Progenitor cell of endocrine pancreas (in vitro differentiated cells): ENCODE measurements at regions not wholly inside any gene's neighbourhood (a gene's known extent, or its start where the extent isn't known, plus 50 kb on each side); places are given as distances from the start of the nearest gene placed in this dataset.
"Not testable (repeated sequence)": the region's sequence is repeated elsewhere in the genome, so short reads cannot be mapped to it uniquely, and the experiment has no call there.

Experiments
- DNase-seq: peaks from one replicate; pipeline ENCODE4 v3.0.0; 2021; ENCODE audit warnings: low spot score; ENCODE audit not compliant: unreplicated experiment
- H3K27ac Mint-ChIP-seq: 2 replicates; pipeline ENCODE4 v1.8.0; 2021; ENCODE audit warnings: mild to moderate bottlenecking, moderate library complexity, mixed read lengths
- H3K27me3 Mint-ChIP-seq: 2 replicates; pipeline ENCODE4 v1.8.0; 2021; ENCODE audit warnings: mixed read lengths
- H3K36me3 Mint-ChIP-seq: 2 replicates; pipeline ENCODE4 v1.8.0; 2022; ENCODE audit warnings: mixed read lengths; ENCODE audit not compliant: insufficient read depth
- H3K4me1 Mint-ChIP-seq: 2 replicates; pipeline ENCODE4 v1.8.0; 2021; ENCODE audit warnings: low read depth, mixed read lengths
- H3K4me3 Mint-ChIP-seq: 2 replicates; pipeline ENCODE4 v1.8.0; 2021; ENCODE audit warnings: low read depth, mild to moderate bottlenecking, moderate library complexity, mixed read lengths
- H3K9me3 Mint-ChIP-seq: 2 replicates; pipeline ENCODE4 v1.8.0; 2021; ENCODE audit warnings: low read depth, mixed read lengths
- CTCF ChIP-seq: fragments of 200-600 bp; sonication (generic); IDR thresholded peaks from one replicate; pipeline ENCODE4 v1.5.0; 2021; ENCODE audit warnings: antibody characterized with exemption, mild to moderate bottlenecking; ENCODE audit not compliant: unreplicated experiment

GRCh38 chr13:86920961-86921360, 750.2 kb upstream of the SLITRK5 start:
- H3K27me3 Mint-ChIP-seq = no peaks in the 10 kb centered on the region
- DNase-seq = no peak
- no peak overlapping the region for H3K4me3 Mint-ChIP-seq
- H3K36me3 Mint-ChIP-seq = no peaks in the 10 kb centered on the region
- TF ChIP-seq CTCF = no peak
- no peak overlapping the region for H3K27ac Mint-ChIP-seq
- H3K9me3 Mint-ChIP-seq = peaks cover 2% of the 10 kb centered on the region
- peaks cover 2% of the 10 kb centered on the region for H3K4me1 Mint-ChIP-seq

- no peak for DNase-seq
- TF ChIP-seq CTCF = no peak
- no peaks in the 10 kb centered on the region for H3K27me3 Mint-ChIP-seq
- H3K4me3 Mint-ChIP-seq = no peak overlapping the region
- peaks cover 2% of the 10 kb centered on the region for H3K4me1 Mint-ChIP-seq
- no peaks in the 10 kb centered on the region for H3K36me3 Mint-ChIP-seq
- no peak overlapping the region for H3K27ac Mint-ChIP-seq
- peaks cover 16% of the 10 kb centered on the region for H3K9me3 Mint-ChIP-seq
Measured at GRCh38 chr13:86922936-86923335, 748.2 kb upstream of the SLITRK5 start.

GRCh38 chr13:86926916-86927315, 744.3 kb upstream of the SLITRK5 start:
- H3K4me3 Mint-ChIP-seq, H3K27ac Mint-ChIP-seq, H3K36me3 Mint-ChIP-seq, H3K4me1 Mint-ChIP-seq, H3K27me3 Mint-ChIP-seq, DNase-seq: not testable (repeated sequence)
- peaks cover 16% of the 10 kb centered on the region for H3K9me3 Mint-ChIP-seq

- H3K27me3 Mint-ChIP-seq = no peaks in the 10 kb centered on the region
- no peak overlapping the region for H3K27ac Mint-ChIP-seq
- H3K4me1 Mint-ChIP-seq = peaks cover 4% of the 10 kb centered on the region
- H3K4me3 Mint-ChIP-seq = no peak overlapping the region
- no peaks in the 10 kb centered on the region for H3K9me3 Mint-ChIP-seq
- H3K36me3 Mint-ChIP-seq = no peaks in the 10 kb centered on the region
- no peak for DNase-seq
- TF ChIP-seq CTCF = no peak
Measured at GRCh38 chr13:86932776-86933334, 738.3 kb upstream of the SLITRK5 start.

GRCh38 chr13:86933676-86934075, 737.5 kb upstream of the SLITRK5 start:
- no peak for DNase-seq
- Mint-ChIP-seq H3K4me3 (no peak overlapping the region), H3K9me3 (no peaks in the 10 kb centered on the region), H3K36me3 (no peaks in the 10 kb centered on the region), H3K4me1 (peaks cover 4% of the 10 kb centered on the region), H3K27ac (no peak overlapping the region), H3K27me3 (no peaks in the 10 kb centered on the region)
- no peak for TF ChIP-seq CTCF

GRCh38 chr13:86937316-86937715, 733.9 kb upstream of the SLITRK5 start:
- no peaks in the 10 kb centered on the region for H3K9me3 Mint-ChIP-seq
- H3K36me3 Mint-ChIP-seq = no peaks in the 10 kb centered on the region
- H3K27me3 Mint-ChIP-seq = no peaks in the 10 kb centered on the region
- H3K4me3 Mint-ChIP-seq = no peak overlapping the region
- peaks cover 4% of the 10 kb centered on the region for H3K4me1 Mint-ChIP-seq
- no peak overlapping the region for H3K27ac Mint-ChIP-seq
- no peak for DNase-seq
- TF ChIP-seq CTCF = no peak
